Ovary (tissue), 7 donors: ENCODE measurements at regions not wholly inside any gene's neighbourhood (a gene's known extent, or its start where the extent isn't known, plus 50 kb on each side); places are given as distances from the start of the nearest gene placed in this dataset.

ENCODE experiments used
- DNase-seq, 5 donors: peaks; one replicate each; pipeline ENCODE4 v3.0.0-alpha.2; 2019 to 2020
- H3K27ac ChIP-seq, 2 donors: fragments of 200-600 bp; one replicate each; pipeline versions ENCODE4 v1.5.1 to v1.8.0; 2019 to 2022
- H3K27me3 ChIP-seq: fragments of 200-600 bp; one replicate; pipeline ENCODE4 v1.8.0; 2022
- H3K36me3 ChIP-seq: fragments of 200-600 bp; sonication (generic); one replicate; pipeline ENCODE4 v1.5.1; 2019
- H3K4me1 ChIP-seq: one replicate; pipeline ENCODE4 v1.8.1; 2013; ENCODE audit warnings: mild to moderate bottlenecking, moderate library complexity; ENCODE audit not compliant: insufficient read depth
- H3K4me3 ChIP-seq: fragments of 200-600 bp; sonication (generic); one replicate; pipeline ENCODE4 v1.5.1; 2017
- H3K9me3 ChIP-seq, 2 donors: fragments of 200-600 bp in 1 of 2; sonication (generic) in 1 of 2; one replicate each; pipeline versions ENCODE4 v1.5.1 to v1.8.1; 2013 to 2019; ENCODE audit warnings: mild to moderate bottlenecking in 1 of 2, moderate library complexity in 1 of 2
- CTCF ChIP-seq, 3 donors: fragments of 450-650 bp in 2 of 3; fragments of 200-600 bp in 1 of 3; IDR thresholded peaks; one replicate each; pipeline versions ENCODE4 v1.5.1 to v1.8.0; 2016 to 2022; ENCODE audit warnings: antibody characterized with exemption in 3 of 3, mild to moderate bottlenecking in 1 of 3
- EP300 ChIP-seq: sonication (generic); formaldehyde crosslinking; IDR thresholded peaks from one replicate; pipeline ENCODE4 v1.6.1; 2017; ENCODE audit warnings: antibody characterized with exemption
- POLR2A ChIP-seq: fragments of 450-650 bp; IDR thresholded peaks from one replicate; pipeline ENCODE4 v1.6.1; 2017; ENCODE audit warnings: antibody characterized with exemption, mild to moderate bottlenecking, moderate library complexity
- whole genome bisulfite sequencing, 3 donors: extraction: QIAGEN DNeasy Blood & Tissue Kit in 1 of 3; methylation state at CpG; one replicate each; pipeline versions ENCODE4 v1.1.5 to v1.1.7; 2013 to 2017; 5-methylcytosine and 5-hydroxymethylcytosine counted together
- intact Hi-C, 4 donors: fragments of 100-400 bp; cut with DNase I; formaldehyde crosslinking; loops; one replicate each; pipeline versions ENCODE4 v1.11.0 to v1.15.1; 2022 to 2023
- donor health status: DM: no; HTN: no; CAD: no; lungs with moderate emphysema.
- donor health status: DM: no; HTN: no; CAD: no.
- donor health status: Bipolar disorder and iron deficiency.
- donor health status: DM: no; HTN: no; CAD: no.
- donor health status: DM: yes; HTN: yes; CAD: no.

GRCh38 chr3:153269730-153270129 lies 107.7 kb downstream of the RAP2B start:
- WGBS, 3 donors = 76 to 80% (median 80%) methylated on average over 4 of the region's 4 CpGs
- no peaks in the 10 kb centered on the region for H3K9me3 ChIP-seq
- no peak overlapping the region for H3K4me3 ChIP-seq
- DNase-seq = no peak
- intact Hi-C loops = no loop called here
- no peak overlapping the region for H3K27ac ChIP-seq
- no peak for TF ChIP-seq POLR2A
- no peak for TF ChIP-seq EP300
- no peak for TF ChIP-seq CTCF (IDR thresholded peaks at IDR 0.05)
- H3K4me1 ChIP-seq = no peaks in the 10 kb centered on the region
- no peaks in the 10 kb centered on the region for H3K27me3 ChIP-seq
- H3K36me3 ChIP-seq = no peaks in the 10 kb centered on the region

GRCh38 chr3:153273217-153273616 lies 111.2 kb downstream of the RAP2B start:
- Histone ChIP-seq H3K4me3 (no peak overlapping the region), H3K27me3 (no peaks in the 10 kb centered on the region), H3K27ac (no peak overlapping the region), H3K9me3 (no peaks in the 10 kb centered on the region), H3K4me1 (no peaks in the 10 kb centered on the region), H3K36me3 (no peaks in the 10 kb centered on the region)
- 93 to 96% (median 96%) methylated on average over 4 of the region's 4 CpGs for WGBS, 3 donors
- no peak for TF ChIP-seq EP300
- TF ChIP-seq CTCF (IDR thresholded peaks at IDR 0.05) = no peak
- TF ChIP-seq POLR2A = no peak
- intact Hi-C loops = no loop called here
- DNase-seq = no peak

GRCh38 chr3:153273767-153274435 lies 111.9 kb downstream of the RAP2B start:
- no peaks in the 10 kb centered on the region for H3K36me3 ChIP-seq
- no peaks in the 10 kb centered on the region for H3K9me3 ChIP-seq
- intact Hi-C loops = no loop called here
- WGBS, 3 donors = 47 to 52% (median 51%) methylated on average over 7 of the region's 7 CpGs
- no peak overlapping the region for H3K27ac ChIP-seq
- no peak for TF ChIP-seq EP300
- no peak for TF ChIP-seq CTCF (IDR thresholded peaks at IDR 0.05)
- TF ChIP-seq POLR2A = no peak
- no peaks in the 10 kb centered on the region for H3K4me1 ChIP-seq
- H3K4me3 ChIP-seq = no peak overlapping the region
- no peak for DNase-seq
- no peaks in the 10 kb centered on the region for H3K27me3 ChIP-seq

GRCh38 chr3:153274561-153274960 lies 112.5 kb downstream of the RAP2B start:
- Histone ChIP-seq H3K36me3 (no peaks in the 10 kb centered on the region), H3K4me1 (no peaks in the 10 kb centered on the region), H3K4me3 (no peak overlapping the region), H3K9me3 (no peaks in the 10 kb centered on the region), H3K27me3 (no peaks in the 10 kb centered on the region), H3K27ac (no peak overlapping the region)
- TF ChIP-seq POLR2A (no peak), EP300 (no peak), CTCF (IDR thresholded peaks at IDR 0.05) (no peak)
- 10 to 15% (median 10%) methylated on average over 3 of the region's 3 CpGs for WGBS, 3 donors
- no peak for DNase-seq
- intact Hi-C loops = no loop called here
